NCI-H510A (cell line): ENCODE measurements at regions not wholly inside any gene's neighbourhood (a gene's known extent, or its start where the extent isn't known, plus 50 kb on each side); places are given as distances from the start of the nearest gene placed in this dataset.

Source experiments
- DNase-seq: peaks from one replicate; lab custom pipeline; 2025; lab: John Stamatoyannopoulos, UW

DNA sequence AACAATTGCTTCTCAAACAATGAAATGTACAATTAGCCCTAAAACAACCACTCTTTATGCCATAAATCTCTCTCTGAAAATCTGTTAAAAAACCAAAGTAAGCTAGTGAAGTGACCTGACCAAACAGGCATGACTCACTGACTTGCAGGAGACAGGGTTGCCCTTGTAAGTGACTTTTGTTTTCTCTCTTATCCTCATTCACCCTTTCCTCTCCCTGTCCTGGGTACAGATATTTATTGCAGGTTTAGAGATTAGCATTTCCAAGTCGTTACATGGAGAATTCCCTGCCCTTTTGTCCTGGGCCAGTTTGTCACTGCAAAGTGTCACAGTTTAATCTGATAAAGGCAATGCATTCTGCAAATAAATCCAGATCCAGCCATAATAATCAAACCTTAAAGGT, 484.2 kb downstream of the IRX1 start:
- no peak for DNase-seq

DNA sequence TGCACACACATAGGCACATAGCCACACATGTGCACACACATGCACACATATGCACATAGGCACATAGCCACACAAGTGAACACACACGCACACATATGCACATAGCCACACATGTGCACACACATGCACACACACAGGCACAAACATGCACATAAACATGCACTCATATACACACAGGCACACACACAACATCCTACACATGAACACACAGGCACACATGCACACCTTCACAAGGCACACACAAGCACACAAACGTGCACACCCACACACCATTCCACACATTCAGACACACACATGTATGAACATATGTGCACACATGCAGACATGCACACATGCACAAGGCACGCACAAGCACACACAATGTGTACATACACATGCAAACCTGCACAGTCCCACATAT, 484.7 kb downstream of the IRX1 start:
- DNase-seq = no peak

DNA sequence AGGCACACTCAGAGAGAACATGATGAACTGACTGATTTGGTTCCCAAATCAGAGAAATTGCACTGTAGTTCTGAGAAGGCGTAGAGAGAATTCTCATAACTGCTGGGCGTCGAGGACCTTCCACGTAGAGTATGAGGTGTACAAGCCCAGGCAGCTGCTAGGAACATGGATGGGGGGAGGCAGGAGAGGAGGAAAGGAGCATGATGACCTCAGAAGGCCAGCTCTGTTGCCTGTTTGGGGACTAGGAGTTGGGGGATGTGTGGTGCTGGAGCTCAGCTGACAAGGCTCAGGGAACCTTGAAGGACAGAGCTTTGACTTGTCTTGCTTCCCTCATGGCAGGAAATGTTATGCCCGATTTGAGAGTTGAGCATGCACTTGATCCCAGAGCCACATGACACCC, 485.4 kb downstream of the IRX1 start:
- no peak for DNase-seq

DNA sequence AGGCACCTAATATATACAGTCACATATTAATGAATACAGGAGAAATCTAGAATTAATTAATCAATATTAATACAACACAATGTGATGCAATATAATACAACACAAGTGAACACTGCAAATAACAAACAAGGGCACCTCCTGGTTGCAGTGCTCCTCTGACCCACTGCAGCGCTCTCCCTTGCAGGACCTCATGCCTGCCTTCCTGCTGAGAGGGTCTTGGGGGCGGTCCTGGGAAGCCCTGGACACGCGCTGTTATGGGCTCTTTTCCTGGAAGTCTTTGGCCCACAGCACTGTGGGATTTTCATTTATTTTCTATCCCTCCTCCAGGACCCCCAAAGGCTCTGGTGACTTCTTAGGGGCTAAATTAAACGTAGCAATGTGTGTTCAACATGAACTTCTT, 485.8 kb downstream of the IRX1 start:
- DNase-seq = no peak

DNA sequence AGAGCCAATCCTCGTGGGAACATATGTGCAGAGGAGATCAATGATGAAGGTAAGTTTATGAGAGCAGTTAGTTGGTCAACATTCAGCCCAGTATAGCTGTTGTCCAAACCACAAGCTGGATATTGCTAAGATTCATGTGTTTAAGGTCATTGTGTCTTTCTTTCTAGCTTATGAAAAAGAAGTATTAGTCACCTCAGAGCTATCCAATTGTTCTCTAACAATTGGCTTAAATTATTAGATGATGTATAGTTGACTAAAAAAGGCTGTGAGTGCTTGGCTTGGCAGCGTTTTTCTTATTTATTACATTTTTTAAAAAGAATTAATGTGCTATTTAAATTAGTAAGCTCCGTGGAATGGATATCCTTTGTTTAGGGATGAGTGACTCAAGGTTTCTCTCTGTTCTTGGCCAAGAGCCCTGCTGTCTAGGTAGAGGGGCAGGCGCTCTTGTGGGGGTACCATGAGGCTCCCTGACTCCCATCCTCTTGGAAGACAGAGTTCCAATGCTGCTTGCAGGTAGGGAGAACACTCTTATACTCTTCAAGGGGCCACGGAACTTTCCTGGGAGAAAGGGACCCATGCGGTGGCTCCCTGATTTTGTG, 487.4 kb downstream of the IRX1 start:
- DNase-seq = no peak

DNA sequence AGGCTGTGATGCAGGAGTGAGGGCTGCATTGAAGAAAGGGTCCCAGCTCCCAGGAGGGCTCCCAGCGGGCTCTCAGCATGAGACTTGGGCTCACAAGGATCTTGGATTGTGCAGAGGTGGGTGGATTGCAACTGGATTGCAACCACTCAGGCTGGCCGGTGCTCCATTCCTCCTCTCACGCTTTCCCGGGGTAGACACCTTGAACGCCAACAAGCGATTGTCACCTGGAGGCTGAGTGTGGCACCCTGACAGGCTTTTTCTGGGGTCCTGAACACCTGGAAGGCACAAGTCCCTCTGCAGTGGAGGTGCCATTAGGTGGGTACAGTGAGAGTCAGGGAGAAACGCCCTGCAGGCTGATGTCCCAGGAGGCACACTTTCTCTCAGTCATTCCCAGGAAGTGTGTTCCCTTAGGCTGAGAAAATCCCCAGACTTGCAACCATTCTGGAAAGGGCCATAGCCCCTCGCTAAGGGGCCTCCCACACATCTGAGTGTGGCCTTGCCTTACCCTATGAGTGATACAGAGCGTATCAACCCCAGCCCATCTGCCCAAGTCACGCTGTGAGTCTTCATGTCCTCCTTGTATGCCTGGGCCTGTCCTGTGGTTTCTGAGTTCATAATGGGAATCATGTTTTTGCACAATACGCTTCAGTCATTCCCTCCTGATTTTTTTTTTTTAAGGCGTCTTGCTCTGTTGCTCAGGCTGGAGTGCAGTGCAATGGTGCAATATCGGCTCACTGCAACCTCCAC, 488.1 kb downstream of the IRX1 start:
- DNase-seq = no peak

DNA sequence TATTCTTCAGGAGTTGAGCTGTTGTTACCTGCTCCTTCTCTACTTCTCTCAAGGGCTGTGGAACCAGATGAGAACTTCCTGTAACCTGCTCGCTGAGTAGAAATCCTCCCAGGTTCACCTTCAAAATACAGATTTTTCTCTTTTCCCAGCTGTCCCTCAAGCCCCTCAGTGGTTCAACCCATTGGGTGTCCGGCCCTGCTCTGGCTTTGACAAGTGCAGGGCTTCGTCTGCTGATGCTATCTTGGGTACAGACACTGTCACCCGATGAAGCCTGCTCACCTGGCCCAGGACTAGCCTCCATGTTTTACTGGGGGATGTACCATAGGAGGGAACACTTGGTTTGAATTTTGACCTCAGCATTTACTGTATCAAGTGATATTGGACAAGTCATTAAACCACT, 490.4 kb downstream of the IRX1 start:
- DNase-seq = no peak

DNA sequence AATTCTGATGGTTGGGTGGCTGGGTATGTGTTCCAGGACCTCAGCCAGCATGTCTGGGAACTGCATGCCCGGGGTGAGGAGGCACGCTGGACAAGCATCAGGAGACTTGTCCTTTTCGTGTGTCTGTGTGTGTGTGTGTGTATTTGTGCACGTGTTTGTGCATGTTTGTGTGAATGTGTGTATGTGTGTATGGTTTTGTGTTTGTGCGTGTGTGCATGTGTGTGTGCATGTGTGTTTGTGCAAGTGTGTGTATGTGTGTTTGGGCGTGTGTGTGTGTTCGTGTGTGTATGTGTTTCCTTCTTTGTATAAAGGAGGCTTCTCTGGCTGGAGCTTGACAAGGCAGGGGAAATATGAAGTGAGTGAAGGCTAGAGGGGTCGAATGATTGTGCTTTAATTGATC, 491.5 kb downstream of the IRX1 start:
- DNase-seq = no peak

DNA sequence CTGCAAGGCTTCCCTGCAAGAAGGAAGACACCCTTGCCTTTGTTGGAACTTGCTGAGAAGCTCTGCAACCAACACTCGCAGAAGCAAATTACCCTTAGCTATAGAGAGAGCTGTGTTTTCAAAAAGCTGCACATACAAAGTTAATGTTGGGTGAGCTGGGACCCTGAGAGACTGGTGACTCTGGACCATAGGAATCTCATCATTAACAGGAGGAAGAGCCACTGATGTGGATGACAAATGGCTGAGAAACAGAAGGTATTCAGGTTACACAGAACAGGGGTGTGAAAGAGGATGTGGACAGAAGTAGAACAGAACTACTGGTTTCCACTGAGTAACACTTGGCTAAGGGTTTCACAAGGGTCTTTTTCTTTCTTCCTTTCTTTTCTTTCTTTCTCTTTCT, 493.5 kb downstream of the IRX1 start:
- no peak for DNase-seq

DNA sequence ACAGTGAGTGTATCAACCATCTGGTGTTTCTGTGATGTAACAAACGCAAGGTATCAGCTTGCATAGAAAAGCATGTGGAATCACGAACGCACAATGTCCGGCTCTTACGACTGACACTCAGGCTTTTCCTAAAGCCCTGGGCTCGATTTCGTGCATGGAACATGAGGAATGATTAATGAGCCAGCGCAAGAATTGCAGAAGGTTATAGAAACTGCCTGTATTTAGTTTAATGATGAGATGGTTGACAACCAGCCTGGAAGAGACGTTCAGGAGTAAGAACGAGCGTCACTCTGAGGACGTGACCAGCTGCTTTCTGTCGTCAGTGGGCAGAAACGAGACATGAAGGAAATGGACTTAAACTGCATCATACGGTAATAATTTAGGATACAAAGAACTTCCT, 497.6 kb downstream of the IRX1 start:
- DNase-seq = no peak

DNA sequence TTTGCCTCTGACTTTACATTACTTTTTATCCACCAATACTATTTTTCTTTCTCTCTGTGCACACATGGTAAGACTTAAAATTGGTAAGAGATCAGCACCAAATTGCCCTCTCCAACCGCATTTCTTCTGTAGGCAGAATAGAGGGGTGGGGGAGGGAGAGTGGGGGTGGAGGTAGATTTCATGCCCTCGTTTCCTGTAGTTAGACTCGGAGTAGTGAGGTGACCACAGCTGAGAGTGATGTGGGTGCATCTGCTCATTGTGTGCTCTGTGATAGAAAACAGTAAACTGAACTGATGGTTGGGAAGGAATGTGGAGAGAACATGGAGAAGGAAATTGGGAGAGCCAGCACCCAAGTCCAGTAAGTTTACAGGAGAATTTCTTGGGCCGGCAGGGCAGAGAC, 498.3 kb downstream of the IRX1 start:
- no peak for DNase-seq

DNA sequence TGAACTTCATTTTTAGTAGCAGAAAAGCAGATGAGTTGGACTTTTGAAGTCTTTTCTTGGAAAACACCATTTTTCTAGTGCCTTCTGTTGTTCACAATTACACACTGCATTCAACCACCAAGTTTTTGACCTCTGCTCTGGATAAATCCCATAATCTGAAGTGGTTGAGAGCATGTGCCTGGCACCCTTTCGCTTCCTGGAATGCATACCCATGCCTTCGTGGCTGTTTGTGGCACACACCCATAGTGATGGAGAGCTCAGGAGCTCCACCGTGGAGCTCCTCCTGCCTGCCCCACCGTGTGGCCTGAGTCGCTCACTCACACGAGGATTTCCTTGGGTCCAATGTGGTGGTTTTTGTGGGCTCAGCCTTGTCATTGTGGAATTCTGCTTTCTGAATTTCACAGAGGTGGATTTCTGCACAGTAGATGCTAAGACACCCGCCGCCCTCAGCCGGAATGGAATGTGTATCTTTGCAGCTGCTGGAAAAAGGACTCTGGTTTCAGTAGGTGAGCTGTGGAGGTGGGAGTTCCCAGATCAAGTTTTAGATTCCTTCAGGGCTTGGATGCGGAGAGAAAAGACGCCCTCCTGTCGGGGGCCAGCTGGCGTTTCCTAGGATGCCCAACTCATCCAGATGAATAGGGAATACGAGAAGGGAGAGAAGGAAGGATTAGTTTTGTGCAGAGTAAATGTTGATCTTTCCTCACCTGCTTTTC, 500.4 kb downstream of the IRX1 start:
- DNase-seq = no peak

DNA sequence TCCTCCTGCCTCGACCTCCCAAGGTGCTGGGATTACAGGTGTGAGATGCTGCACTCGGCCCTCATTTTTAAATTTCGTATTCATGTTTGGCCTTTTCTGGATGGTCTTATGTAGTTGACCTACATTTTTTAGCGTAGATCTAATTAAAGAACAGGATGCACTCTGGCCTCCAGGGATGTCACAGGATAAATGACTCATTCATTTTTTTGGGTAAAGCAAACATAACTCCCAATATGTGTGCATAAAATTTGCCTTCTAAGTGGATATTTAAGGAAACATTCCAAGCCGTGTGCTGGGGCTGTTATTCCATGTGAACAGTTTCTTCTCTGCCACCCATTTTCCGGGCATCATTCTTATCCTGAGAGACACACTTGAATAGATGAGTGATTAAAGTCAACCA, 501.6 kb downstream of the IRX1 start:
- no peak for DNase-seq

DNA sequence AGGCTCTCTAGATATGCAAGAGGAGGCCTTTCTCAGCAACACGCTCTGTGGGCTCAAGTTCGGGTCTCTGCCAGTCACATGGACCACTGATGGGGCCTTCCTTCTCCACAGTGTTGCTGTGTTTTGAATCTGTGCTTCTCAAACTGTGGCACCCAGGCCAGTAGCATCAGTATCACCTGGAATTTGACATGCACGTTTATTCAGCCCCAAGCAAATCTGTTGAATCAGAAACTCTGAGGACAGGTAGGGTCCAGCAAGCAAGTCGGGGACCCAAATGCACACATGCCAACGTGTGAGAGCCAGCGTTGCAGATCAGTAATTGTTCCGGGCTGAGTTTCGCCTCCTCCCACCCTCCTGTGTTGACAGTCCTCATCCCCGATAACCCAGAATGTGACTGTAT, 502.6 kb downstream of the IRX1 start:
- no peak for DNase-seq

DNA sequence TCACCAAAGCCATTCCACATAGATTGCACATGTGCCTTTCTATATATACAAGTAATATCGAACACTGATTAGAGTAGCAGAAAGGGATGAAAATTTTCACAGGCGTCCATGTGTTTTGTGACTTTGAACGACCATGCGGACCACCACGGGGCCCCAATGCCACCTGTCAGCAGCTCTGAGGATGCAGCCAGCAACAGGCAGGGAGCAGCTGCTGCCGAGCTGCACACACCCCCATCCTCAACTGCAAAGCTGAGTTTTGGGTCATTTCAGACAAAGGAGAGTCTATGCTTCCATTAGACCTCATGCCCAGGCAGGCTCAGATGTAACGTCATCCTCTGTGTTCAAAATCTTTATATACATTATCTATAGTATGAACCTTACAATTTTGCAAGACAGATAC, 503.8 kb downstream of the IRX1 start:
- DNase-seq = no peak

DNA sequence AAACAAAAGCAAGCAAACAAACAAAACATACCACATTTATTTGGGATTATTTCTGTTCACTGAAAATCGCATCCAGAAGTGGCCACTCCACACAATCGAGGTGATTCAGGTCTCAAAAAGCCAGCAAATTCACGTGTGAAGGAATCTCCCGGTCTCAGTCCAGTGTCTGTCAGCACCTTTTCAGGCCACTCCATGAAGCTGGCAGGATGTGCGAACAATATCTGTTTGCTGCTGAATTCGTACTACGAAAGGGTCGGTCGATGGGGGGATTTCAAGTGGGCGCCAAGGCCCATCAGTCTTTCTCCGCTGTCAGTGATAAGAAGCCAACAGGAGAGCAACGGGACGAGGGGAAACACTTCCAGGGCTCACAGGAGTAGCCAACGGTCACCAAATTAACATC, 505.1 kb downstream of the IRX1 start:
- DNase-seq = no peak

DNA sequence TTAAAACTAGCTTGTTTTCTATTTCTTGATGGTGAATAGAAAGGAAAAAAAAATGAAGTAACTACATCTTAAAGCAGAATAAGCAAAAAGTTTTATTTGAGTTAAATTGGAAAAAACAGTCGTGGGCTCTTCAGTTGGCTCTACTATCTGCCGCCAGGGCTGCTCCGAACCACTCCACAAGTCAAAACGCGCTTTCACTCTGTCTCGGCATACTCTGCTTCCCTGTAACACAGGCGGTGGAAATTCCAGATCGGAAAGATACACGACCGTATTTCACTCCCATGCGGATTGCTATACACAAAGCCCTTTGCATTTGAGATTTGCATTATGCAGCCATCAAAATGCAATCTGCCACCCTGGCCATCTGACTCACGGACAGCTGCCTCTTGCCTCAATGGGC, 505.6 kb downstream of the IRX1 start:
- no peak for DNase-seq

DNA sequence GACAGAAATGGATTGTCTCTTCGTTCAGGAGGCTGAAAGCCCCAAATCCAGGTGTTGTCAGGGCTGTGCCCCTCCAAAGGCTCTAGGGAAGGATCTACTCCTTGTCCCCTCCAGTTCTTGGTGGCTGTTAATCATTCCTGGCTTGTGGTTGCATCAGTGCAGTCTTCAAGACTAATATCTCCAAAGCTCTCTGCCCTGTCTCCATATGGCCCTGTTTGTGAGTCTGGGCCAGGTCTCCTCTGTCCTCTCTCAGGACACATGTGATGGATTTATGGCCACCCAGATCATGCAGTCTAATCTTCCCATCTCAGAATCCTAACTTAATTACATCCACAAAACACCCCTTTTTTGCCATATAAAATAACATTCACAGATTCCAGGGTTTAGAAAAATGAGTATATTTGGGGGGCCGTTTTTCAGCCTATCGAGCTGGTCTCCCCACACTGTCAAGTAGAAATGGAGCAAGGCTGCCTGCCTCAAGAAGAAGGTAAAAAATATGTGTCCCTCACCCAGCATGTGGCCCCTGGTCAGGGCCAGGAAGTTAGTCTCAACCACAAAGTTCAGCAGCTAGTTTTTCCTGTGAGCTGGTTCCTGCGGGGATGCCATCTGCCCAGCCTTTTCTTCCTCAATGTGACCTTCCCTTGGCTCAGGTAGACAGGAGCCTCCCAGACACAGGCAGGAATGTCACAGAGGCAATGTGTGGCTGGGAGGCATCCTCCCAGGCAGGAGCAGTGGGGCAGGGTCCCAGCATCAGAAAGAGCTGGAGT, 509.4 kb downstream of the IRX1 start:
- DNase-seq = no peak

DNA sequence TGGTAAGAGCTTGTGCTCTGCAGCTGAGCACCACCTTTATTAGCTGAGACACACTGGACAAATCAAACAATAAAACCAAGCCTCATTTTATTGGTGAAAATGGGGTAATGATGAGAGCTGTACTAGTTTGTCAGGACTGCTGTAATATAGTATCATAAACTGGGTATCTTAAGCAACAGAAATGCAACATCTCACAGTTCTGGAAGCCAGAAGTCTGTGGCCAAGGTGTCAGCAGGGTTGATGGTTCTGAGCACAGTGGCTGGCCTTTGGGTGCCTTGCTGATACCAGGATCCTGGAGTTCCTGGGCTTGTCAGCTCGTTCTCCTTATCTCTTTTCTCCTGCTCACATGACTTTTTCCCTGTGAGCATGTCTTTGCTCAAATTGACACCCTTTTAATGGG, 513.1 kb downstream of the IRX1 start:
- no peak for DNase-seq

DNA sequence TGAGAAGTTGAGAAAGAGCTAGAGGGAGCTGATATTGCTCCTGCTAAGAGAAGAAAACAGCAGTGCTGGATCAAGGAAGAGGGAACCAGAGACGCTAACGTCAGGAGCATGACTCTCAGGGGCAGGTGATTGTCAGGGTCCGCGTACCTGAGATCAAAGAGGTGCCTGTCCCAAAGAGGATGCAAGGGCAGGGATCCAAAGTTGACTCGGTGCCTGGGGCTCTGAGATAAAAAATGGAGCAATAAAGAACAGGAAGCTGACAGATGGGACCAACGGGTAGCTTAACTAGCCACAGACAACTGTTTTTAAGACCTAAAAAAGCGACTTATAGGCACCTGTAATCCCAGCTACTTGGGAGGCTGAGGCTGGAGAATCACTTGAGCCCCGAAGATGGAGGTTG, 517.8 kb downstream of the IRX1 start:
- no peak for DNase-seq

DNA sequence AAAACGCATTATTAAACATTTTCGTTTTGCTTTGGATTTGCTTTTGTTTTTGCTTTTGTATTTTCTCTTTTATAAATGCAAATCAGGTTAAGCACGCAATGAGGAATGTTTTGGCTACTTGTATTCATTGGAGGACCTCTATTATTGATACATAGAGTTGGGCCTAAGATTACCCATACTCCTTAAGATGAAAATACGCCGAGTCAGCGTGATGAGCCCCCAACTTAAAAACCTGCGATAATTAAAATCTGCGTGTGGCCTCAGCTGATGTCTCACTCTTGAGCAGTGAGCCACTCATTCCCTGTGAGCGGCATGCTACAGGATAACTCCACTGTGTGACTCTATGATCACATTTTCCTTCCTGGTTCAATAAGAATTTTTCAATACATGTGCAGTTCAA, 518.3 kb downstream of the IRX1 start:
- no peak for DNase-seq

DNA sequence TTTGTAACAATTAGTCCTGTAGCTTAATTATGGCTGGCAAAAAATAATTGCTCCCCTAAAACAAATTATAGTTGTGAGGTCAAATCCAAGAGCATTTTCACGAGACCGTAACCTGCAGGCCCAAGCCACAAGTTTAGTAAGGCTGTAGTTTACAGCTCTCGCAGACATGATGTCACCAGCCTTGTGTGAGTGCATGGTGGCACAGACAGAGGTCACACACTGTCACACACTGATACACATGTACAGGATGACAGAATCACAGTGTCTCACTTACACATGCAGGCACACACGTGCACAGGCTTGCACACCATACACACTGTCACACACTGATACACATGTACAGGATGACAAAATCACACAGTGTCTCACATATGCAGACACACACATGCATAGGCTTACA, 518.8 kb downstream of the IRX1 start:
- DNase-seq = no peak

DNA sequence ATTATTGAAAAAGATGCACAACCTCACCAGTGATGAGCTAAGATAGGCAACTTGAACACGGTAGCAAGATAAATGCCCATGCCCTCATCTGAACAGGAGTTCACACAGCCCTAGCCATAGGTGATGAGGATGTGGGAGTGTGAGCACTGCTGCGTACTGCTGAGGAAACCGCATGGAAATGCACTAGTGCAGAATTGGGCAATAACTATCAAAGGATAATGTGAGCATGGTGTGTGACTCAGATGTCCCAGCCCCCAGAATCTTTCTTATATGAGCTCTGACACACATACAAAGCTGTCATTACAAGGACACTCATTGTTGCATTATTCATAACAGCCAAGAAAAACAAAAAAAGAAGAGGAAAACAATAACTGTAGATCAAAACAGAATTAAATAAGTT, 521.2 kb downstream of the IRX1 start:
- no peak for DNase-seq
